Activated T-helper 1 cell treated with anti-CD3 and anti-CD28 coated beads, Interleukin-12 subunit alpha, Interleukin-12 subunit beta, Interleukin-2, Interleukin-4 antibody, amounts not matched to agents 30 ng/mL and 10 ng/mL and 1 ng/mL, durations not matched to agents 14 hours and 24 hours and 36 hours (primary cell): ENCODE measurements at regions not wholly inside any gene's neighbourhood (a gene's known extent, or its start where the extent isn't known, plus 50 kb on each side); places are given as distances from the start of the nearest gene placed in this dataset.

ENCODE experiments used
- DNase-seq: peaks from one replicate; pipeline ENCODE4 v3.0.0; 2021; ENCODE audit warnings: low spot score
- H3K27ac Mint-ChIP-seq: one replicate; pipeline ENCODE4 v1.8.0; 2021; ENCODE audit warnings: mild to moderate bottlenecking, mixed read lengths
- H3K27me3 Mint-ChIP-seq: one replicate; pipeline ENCODE4 v1.8.0; 2022; ENCODE audit warnings: mild to moderate bottlenecking, moderate library complexity, mixed read lengths; ENCODE audit not compliant: insufficient read depth
- H3K36me3 Mint-ChIP-seq: one replicate; pipeline ENCODE4 v1.8.0; 2021; ENCODE audit warnings: low read depth, mixed read lengths
- H3K4me1 Mint-ChIP-seq: one replicate; pipeline ENCODE4 v1.8.0; 2021; ENCODE audit warnings: low read depth, mixed read lengths
- H3K4me3 Mint-ChIP-seq: one replicate; pipeline ENCODE4 v1.8.0; 2021; ENCODE audit warnings: mild to moderate bottlenecking, moderate library complexity, mixed read lengths
- H3K9me3 Mint-ChIP-seq: one replicate; pipeline ENCODE4 v1.8.0; 2021; ENCODE audit warnings: mixed read lengths
- intact Hi-C: fragments of 100-400 bp; cut with micrococcal nuclease; formaldehyde crosslinking; loops from one replicate; pipeline ENCODE4 v1.15.1; 2024

DNA sequence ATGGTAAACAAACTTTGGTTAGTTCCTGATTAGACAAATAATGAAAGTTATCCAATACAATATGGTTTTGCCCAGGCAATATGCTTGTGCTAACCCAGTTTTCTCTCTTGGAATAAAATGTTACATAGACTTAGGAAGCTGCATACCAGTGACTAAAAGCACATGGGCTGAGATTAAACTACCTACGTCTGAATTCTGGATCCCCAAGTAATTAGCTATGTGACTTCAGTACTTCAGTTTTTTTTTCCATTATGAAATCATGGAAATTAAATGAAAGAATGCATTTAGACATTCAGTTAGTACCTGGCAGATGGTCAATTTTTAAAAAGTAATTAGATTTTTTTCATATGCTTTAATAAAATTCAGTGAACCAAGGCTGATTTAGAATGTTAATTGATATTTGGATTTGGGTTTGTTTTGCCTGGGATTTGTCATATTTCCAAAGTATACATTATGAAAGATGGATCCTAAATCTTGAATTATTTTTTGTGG lies 213.9 kb downstream of the PTH2R start:
- H3K9me3 Mint-ChIP-seq: no peaks in the 10 kb centered on the region
- intact Hi-C loops: no loop called here
- H3K27me3 Mint-ChIP-seq: no peaks in the 10 kb centered on the region

DNA sequence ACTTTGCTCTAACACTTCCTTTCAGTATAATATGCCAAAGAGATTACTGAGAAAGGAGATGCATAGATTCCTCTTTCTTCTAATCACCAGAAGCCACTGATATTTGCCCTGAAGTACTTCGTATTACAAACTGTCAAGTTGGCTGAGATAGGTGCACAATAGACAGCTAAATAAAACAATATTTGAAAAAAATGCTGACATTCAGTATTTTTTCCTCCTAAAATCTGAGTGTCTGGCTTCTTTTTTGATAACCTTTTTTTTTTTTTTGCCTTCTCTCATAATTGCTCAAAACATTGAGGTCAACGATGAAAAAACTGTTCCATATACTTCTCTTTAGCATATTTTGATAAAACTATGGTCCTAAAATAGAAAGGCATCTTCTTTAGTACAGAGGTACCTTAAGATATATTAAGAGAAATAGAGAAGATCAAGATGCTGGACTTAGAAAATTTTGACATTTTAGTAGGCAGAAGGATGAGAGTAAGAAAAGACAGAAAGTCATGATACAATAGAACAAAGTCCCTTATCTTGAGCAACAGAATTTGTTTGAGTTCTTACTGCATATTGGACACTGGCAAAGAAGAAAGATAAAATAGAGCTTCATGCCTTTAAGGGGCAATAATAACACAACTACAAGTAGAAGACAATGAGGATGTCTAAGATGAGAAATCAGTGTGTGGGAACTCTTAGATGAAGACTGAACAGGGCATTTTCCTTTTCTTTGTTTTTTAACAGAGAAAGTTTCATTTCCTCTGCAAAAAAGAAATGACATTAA lies 220.7 kb downstream of the PTH2R start:
- intact Hi-C loops: no loop called here
- H3K4me3 Mint-ChIP-seq: no peak overlapping the region
- H3K27me3 Mint-ChIP-seq: no peaks in the 10 kb centered on the region
- no peak overlapping the region for H3K27ac Mint-ChIP-seq
- no peaks in the 10 kb centered on the region for H3K9me3 Mint-ChIP-seq
- H3K4me1 Mint-ChIP-seq: no peaks in the 10 kb centered on the region
- H3K36me3 Mint-ChIP-seq: no peaks in the 10 kb centered on the region
- no peak for DNase-seq

More for the DNA sequence above, 213.9 kb downstream of the PTH2R start:
- no peak overlapping the region for H3K27ac Mint-ChIP-seq
- H3K4me1 Mint-ChIP-seq: no peaks in the 10 kb centered on the region
- DNase-seq: no peak
- no peak overlapping the region for H3K4me3 Mint-ChIP-seq
- no peaks in the 10 kb centered on the region for H3K36me3 Mint-ChIP-seq

DNA sequence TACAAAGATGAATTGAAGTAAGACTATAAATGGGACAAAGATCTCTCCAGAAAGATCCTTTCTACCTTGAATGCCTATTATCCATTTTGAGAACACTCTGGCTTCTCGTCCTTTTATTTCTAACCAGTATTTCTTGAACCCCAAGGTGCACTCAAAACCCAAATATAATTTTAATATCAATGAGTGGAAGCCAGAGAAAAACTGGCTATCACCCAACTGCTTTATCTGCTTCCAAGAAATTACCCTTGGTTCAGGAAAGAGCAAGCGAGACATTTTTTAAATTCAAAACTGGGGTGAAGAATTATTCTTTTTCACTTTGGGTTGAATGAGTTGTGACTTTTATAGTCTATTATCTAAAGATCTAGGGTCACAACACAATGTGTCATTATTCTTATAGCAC lies 221.3 kb downstream of the PTH2R start:
- no peaks in the 10 kb centered on the region for H3K4me1 Mint-ChIP-seq
- H3K36me3 Mint-ChIP-seq: no peaks in the 10 kb centered on the region
- intact Hi-C loops: no loop called here
- H3K4me3 Mint-ChIP-seq: no peak overlapping the region
- DNase-seq: no peak
- H3K9me3 Mint-ChIP-seq: no peaks in the 10 kb centered on the region
- H3K27me3 Mint-ChIP-seq: no peaks in the 10 kb centered on the region
- no peak overlapping the region for H3K27ac Mint-ChIP-seq

DNA sequence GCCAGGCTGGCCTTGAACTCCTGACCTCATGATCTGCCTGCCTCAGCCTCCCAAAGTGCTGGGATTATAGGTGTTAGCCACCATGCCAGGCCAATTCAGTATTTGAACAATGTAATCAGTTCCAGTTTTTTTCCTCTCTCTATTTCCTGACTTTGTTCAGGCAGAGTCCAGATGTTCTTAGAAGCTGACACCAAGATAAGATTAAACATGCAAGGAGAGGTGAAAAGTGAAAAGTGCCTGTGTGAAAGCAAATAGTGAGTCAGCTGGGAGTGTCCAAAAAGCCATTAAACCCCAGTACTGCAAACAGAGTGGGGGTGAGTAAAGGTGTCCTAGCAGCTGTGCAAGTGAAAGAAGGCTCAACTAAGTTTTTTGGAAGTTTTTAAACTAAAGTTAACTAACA lies 231.5 kb downstream of the PTH2R start:
- Mint-ChIP-seq H3K4me1 (no peaks in the 10 kb centered on the region), H3K27ac (no peak overlapping the region), H3K4me3 (no peak overlapping the region), H3K27me3 (no peaks in the 10 kb centered on the region), H3K36me3 (no peaks in the 10 kb centered on the region), H3K9me3 (no peaks in the 10 kb centered on the region)
- DNase-seq: no peak
- intact Hi-C loops: no loop called here

DNA sequence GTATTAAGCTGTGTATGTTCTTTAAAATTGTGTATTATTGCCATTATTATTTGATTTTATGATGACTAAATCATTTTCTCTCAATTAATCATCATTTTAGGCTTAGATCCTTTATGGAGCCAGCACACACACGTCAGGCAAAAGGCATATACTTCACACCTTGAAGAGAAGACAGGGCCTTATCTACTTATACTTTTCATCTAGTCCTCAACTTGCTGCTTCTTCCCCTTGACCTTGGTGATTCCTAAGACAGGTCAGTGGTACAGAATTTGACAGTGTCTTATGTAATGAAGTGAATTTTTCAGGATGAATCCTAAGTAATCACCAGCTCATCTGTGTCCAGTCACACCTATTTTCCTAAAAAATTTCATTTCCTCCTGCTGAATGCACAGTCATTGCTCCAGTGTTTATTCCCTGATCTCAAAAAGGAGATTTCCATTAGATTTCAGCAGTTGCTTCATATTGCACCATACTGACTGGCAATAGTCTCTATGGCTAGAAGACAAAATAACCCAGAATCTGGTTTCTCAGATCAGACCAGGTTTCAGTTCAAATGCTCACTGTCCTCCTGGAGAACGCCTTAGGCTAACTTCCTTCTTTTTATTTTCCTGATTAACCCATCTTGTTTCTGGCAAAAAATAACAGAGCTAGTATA lies 235.7 kb downstream of the PTH2R start:
- Mint-ChIP-seq H3K36me3 (no peaks in the 10 kb centered on the region), H3K9me3 (no peaks in the 10 kb centered on the region), H3K27ac (no peak overlapping the region), H3K4me3 (no peak overlapping the region), H3K27me3 (no peaks in the 10 kb centered on the region), H3K4me1 (no peaks in the 10 kb centered on the region)
- no peak for DNase-seq
- intact Hi-C loops: no loop called here

DNA sequence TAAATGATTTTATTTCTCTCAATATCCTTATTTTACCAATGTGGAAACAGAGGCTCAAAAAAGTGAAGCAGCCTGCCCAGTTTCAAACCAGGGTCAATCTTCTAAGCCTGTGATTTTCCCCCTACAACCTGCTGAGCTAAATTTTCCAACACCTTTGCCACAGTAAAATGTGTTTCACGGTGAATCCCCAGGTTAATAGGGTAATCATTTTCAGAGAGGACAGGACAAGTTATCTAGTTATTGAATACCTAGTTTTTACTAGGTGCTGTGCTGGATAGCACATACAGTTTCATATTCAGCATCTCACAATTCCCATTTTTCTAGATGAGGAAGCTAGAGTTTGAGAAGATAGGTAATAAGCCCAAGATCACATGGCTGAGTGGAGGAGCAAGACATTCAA lies 236.6 kb downstream of the PTH2R start:
- H3K36me3 Mint-ChIP-seq: no peaks in the 10 kb centered on the region
- intact Hi-C loops: no loop called here
- no peak overlapping the region for H3K27ac Mint-ChIP-seq
- no peaks in the 10 kb centered on the region for H3K9me3 Mint-ChIP-seq
- no peak overlapping the region for H3K4me3 Mint-ChIP-seq
- DNase-seq: no peak
- no peaks in the 10 kb centered on the region for H3K4me1 Mint-ChIP-seq
- no peaks in the 10 kb centered on the region for H3K27me3 Mint-ChIP-seq

DNA sequence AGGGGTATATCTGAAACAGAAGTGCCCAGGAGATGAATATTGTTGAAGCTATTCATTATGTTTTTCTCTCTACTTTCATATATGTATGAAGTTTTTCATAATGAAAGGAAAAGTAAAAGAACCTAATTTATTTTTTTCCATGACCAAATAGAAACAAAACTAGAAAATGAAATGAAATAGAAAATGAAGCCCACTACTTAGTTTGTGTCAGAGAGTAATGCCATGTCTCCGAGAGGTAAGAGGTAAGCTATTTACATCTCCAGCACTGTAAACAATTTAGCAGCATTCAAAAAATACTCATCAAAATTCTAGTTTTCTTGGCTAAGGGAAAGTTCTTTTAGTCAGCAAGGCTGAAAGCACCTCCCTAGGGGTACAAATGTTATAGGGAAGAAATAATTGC lies 238.6 kb downstream of the PTH2R start:
- Mint-ChIP-seq H3K4me1 (no peaks in the 10 kb centered on the region), H3K4me3 (no peak overlapping the region), H3K36me3 (no peaks in the 10 kb centered on the region), H3K27ac (no peak overlapping the region), H3K27me3 (no peaks in the 10 kb centered on the region), H3K9me3 (no peaks in the 10 kb centered on the region)
- DNase-seq: no peak
- intact Hi-C loops: no loop called here

DNA sequence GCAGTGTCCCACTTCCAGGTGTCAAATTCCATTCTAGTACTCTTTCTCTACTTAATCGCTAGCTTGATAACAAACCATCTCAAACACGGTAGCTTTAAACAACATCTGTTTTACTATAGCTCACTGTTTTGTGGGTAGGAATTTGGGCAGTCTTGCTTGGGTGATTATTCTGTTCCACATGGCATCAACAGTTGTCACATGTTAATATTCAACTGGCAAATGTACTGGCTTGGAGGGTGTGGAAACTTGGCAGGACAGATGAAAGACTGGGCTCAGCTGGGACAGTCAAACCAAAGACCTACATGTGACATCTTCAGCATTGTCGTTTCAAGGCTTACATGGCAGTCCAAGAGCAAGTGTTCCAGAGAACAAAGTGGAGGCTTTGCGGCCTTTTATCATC lies 241.8 kb downstream of the PTH2R start:
- Mint-ChIP-seq H3K4me3 (no peak overlapping the region), H3K36me3 (no peaks in the 10 kb centered on the region), H3K4me1 (no peaks in the 10 kb centered on the region), H3K27ac (no peak overlapping the region), H3K27me3 (no peaks in the 10 kb centered on the region), H3K9me3 (no peaks in the 10 kb centered on the region)
- DNase-seq: no peak
- intact Hi-C loops: no loop called here

DNA sequence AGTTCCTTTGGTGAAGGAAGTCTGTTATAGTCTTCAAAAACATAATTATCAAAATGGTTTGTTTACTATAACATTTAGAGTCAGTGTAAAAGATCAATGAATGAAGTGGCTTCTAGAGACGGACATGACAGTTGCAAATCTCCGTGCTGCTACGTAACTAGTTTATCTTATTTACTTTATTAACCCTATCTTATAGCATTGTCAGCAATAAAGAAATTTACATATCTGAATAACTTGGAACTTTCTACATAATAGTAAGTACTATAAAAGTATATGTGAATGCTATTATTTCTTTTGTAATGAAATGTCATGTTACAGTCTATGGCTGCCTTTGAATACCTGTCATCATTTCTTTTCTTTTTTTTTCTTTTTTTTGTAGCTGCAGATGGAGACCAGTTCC lies 246.8 kb downstream of the PTH2R start:
- intact Hi-C loops: no loop called here
- H3K9me3 Mint-ChIP-seq: no peaks in the 10 kb centered on the region
- no peak overlapping the region for H3K27ac Mint-ChIP-seq
- no peaks in the 10 kb centered on the region for H3K27me3 Mint-ChIP-seq
- no peak for DNase-seq
- no peak overlapping the region for H3K4me3 Mint-ChIP-seq
- no peaks in the 10 kb centered on the region for H3K36me3 Mint-ChIP-seq
- no peaks in the 10 kb centered on the region for H3K4me1 Mint-ChIP-seq

DNA sequence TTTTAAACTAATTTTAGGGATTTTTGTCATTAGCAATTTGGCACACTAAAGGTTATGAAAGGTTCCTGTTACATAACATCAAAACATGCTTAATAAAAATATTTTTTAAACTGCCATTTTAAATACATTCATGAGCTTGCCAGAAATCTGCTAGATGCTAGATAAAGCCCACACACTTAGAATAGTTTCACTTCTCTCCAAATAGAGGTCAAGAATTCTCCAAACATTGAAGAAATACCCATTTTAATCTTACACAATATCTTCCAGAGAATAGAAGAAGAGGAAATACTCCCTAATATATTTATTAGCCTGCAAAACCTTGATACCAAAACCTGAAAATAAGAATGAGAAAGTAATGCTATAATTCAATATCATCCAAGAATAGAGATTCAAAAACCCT lies 247.5 kb downstream of the PTH2R start:
- Mint-ChIP-seq H3K27ac (no peak overlapping the region), H3K36me3 (no peaks in the 10 kb centered on the region), H3K4me3 (no peak overlapping the region), H3K27me3 (no peaks in the 10 kb centered on the region), H3K4me1 (no peaks in the 10 kb centered on the region), H3K9me3 (no peaks in the 10 kb centered on the region)
- intact Hi-C loops: no loop called here
- DNase-seq: no peak

DNA sequence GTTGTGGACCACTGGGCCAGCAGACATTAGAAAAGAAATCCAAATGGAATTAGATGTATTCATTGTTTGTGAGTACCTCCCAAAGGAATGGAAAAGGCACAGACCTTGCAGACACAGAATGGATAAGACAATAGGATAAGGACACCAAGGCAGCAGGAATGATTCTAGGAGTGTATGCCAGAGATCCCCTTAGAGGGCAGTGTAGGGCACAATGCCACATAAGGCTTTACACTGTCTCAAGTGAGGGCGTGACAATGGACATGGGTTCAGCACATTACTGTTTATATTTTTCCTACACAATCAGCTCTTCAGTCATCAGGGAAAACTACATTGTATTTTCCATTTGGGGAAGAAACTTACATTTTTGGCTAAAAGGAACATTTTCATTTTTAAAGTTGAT lies 250.9 kb downstream of the PTH2R start:
- H3K4me1 Mint-ChIP-seq: no peaks in the 10 kb centered on the region
- H3K4me3 Mint-ChIP-seq: no peak overlapping the region
- no peaks in the 10 kb centered on the region for H3K27me3 Mint-ChIP-seq
- no peaks in the 10 kb centered on the region for H3K36me3 Mint-ChIP-seq
- intact Hi-C loops: no loop called here
- DNase-seq: no peak
- H3K27ac Mint-ChIP-seq: no peak overlapping the region
- H3K9me3 Mint-ChIP-seq: no peaks in the 10 kb centered on the region

DNA sequence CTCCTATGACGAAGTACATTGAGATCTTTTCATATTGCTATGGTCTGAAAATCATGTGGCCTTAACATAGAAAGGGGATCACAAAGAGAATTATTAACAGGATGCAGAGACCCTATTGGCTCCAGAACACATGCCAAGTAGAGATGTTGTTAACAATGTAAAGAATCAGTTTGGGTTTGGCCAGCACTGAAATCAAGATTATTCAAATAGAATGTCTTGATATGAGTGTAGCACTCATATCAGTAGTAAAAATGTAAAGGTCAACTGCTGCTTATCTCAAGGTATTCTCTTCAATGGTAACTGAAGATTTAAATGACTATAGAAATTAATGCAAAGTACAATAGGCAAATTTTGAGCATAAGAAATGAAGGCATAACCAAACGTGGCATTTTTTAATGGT lies 262.8 kb downstream of the PTH2R start:
- DNase-seq: no peak
- Mint-ChIP-seq H3K27me3 (no peaks in the 10 kb centered on the region), H3K9me3 (no peaks in the 10 kb centered on the region), H3K4me1 (no peaks in the 10 kb centered on the region), H3K27ac (no peak overlapping the region), H3K4me3 (no peak overlapping the region), H3K36me3 (no peaks in the 10 kb centered on the region)
- intact Hi-C loops: no loop called here

DNA sequence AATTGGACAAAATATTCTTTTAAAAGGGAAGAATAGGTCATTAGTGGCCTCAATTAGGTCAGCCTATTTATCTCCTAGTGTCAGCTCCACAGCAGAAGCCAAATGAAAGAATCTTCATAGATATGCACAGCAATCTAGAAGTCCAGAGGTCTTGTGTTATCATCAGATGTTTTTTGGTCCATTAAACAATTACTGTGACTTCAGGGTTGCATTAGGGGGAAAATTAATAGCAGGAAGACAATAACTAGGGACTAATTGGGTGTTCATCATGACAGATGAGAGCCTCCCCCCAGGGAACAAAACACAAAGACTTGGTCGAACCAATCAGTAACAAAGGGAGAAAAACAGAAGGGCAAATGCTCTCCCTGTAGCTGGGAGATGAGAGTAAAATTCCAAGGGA lies 264.7 kb downstream of the PTH2R start:
- Mint-ChIP-seq H3K36me3 (no peaks in the 10 kb centered on the region), H3K9me3 (no peaks in the 10 kb centered on the region), H3K27me3 (no peaks in the 10 kb centered on the region), H3K4me3 (no peak overlapping the region), H3K27ac (no peak overlapping the region), H3K4me1 (no peaks in the 10 kb centered on the region)
- DNase-seq: no peak
- intact Hi-C loops: no loop called here
